ENCODE measurements at regions not wholly inside any gene's neighbourhood (a gene's known extent, or its start where the extent isn't known, plus 50 kb on each side); places are given as distances from the start of the nearest gene placed in this dataset.

GRCh38 chr6:88369262-88369661 lies 203.1 kb upstream of the CNR1 start:
- TF ChIP-seq ZNF274 (IDR thresholded peaks at IDR 0.05; ENCODE audit: low read depth, low read length) = no peak
- no peak for TF ChIP-seq SUZ12 (IDR thresholded peaks at IDR 0.05; ENCODE audit: extremely low read depth, insufficient read depth, insufficient read length)
- TF ChIP-seq YY1 (IDR thresholded peaks at IDR 0.05; ENCODE audit: insufficient read depth, insufficient read length) = no peak

Data from NT2/D1 (cell line).